KMS-11 (cell line): ENCODE measurements at regions not wholly inside any gene's neighbourhood (a gene's known extent, or its start where the extent isn't known, plus 50 kb on each side); places are given as distances from the start of the nearest gene placed in this dataset.

Experiments
- H2AFZ ChIP-seq: fragments of 200-600 bp; sonication (generic); 2 replicates; pipeline ENCODE4 v1.6.1; 2016; ENCODE audit warnings: antibody characterized with exemption, mixed run types, low read depth
- H3K27ac ChIP-seq: fragments of 200-600 bp; sonication (generic); 2 replicates; pipeline ENCODE4 v1.6.1; 2016; ENCODE audit warnings: mild to moderate bottlenecking, mixed run types
- H3K27me3 ChIP-seq: fragments of 200-600 bp; sonication (generic); 2 replicates; pipeline ENCODE4 v1.6.1; 2017; ENCODE audit warnings: mild to moderate bottlenecking, low read depth, mixed run types, moderate library complexity; ENCODE audit not compliant: insufficient read depth
- H3K36me3 ChIP-seq: fragments of 200-600 bp; sonication (generic); 2 replicates; pipeline ENCODE4 v1.6.1; 2017; ENCODE audit warnings: mild to moderate bottlenecking, mixed run types; ENCODE audit not compliant: insufficient read depth
- H3K4me1 ChIP-seq: fragments of 200-600 bp; sonication (generic); 2 replicates; pipeline ENCODE4 v1.6.1; 2016; ENCODE audit warnings: mild to moderate bottlenecking, low read depth, mixed run types; ENCODE audit not compliant: poor library complexity, severe bottlenecking
- H3K4me2 ChIP-seq: fragments of 200-600 bp; sonication (generic); 2 replicates; pipeline ENCODE4 v1.7.0; 2016; ENCODE audit warnings: mild to moderate bottlenecking, mixed run types
- H3K4me3 ChIP-seq: fragments of 200-600 bp; sonication (generic); IDR thresholded peaks from 2 replicates; pipeline ENCODE4 v1.6.1; 2017; ENCODE audit warnings: low read depth, low read length, mixed read lengths; ENCODE audit not compliant: insufficient read depth
- H3K79me2 ChIP-seq: fragments of 200-600 bp; sonication (generic); 2 replicates; pipeline ENCODE4 v1.6.1; 2016; ENCODE audit warnings: low read depth, mixed run types; ENCODE audit not compliant: insufficient read depth
- H3K9ac ChIP-seq: fragments of 200-600 bp; sonication (generic); 2 replicates; pipeline ENCODE4 v1.6.1; 2016; ENCODE audit warnings: mild to moderate bottlenecking, mixed run types
- H4K20me1 ChIP-seq: fragments of 200-600 bp; sonication (generic); 2 replicates; pipeline ENCODE4 v1.6.1; 2016; ENCODE audit warnings: mild to moderate bottlenecking, mixed run types; ENCODE audit not compliant: insufficient read depth
- CTCF ChIP-seq: fragments of 200-600 bp; sonication (generic); conservative IDR thresholded peaks from 2 replicates; pipeline ENCODE4 v1.6.1; 2017; ENCODE audit warnings: low read depth, mild to moderate bottlenecking, antibody characterized with exemption, low read length, moderate library complexity, mixed read lengths

GRCh38 chr1:81702903-81703302 lies 97.8 kb upstream of the ADGRL2 start:
- H2AFZ ChIP-seq, result no peak overlapping the region
- no peak for TF ChIP-seq CTCF
- H4K20me1 ChIP-seq, result no peaks in the 10 kb centered on the region
- no peaks in the 10 kb centered on the region for H3K36me3 ChIP-seq
- H3K4me1 ChIP-seq, result no peaks in the 10 kb centered on the region
- H3K4me2 ChIP-seq, result no peak overlapping the region
- no peak overlapping the region for H3K27ac ChIP-seq
- H3K9ac ChIP-seq, result no peak overlapping the region
- H3K27me3 ChIP-seq, result no peaks in the 10 kb centered on the region
- no peak overlapping the region for H3K4me3 ChIP-seq
- H3K79me2 ChIP-seq, result no peaks in the 10 kb centered on the region

- H3K4me2 ChIP-seq, result no peak overlapping the region
- TF ChIP-seq CTCF, result no peak
- no peaks in the 10 kb centered on the region for H3K36me3 ChIP-seq
- H3K4me3 ChIP-seq, result no peak overlapping the region
- no peaks in the 10 kb centered on the region for H3K4me1 ChIP-seq
- no peak overlapping the region for H3K9ac ChIP-seq
- no peak overlapping the region for H2AFZ ChIP-seq
- no peaks in the 10 kb centered on the region for H3K27me3 ChIP-seq
- no peak overlapping the region for H3K27ac ChIP-seq
- no peaks in the 10 kb centered on the region for H4K20me1 ChIP-seq
- no peaks in the 10 kb centered on the region for H3K79me2 ChIP-seq
These were observed 98.5 kb upstream of the ADGRL2 start for GRCh38 chr1:81702079-81702715.

GRCh38 chr1:81700728-81701470 lies 99.8 kb upstream of the ADGRL2 start:
- Histone ChIP-seq H3K27me3 (no peaks in the 10 kb centered on the region), H3K4me2 (no peak overlapping the region), H2AFZ (no peak overlapping the region), H4K20me1 (no peaks in the 10 kb centered on the region), H3K27ac (no peak overlapping the region), H3K79me2 (no peaks in the 10 kb centered on the region), H3K36me3 (no peaks in the 10 kb centered on the region), H3K9ac (no peak overlapping the region), H3K4me1 (no peaks in the 10 kb centered on the region), H3K4me3 (no peak overlapping the region)
- no peak for TF ChIP-seq CTCF

- Histone ChIP-seq H3K27ac (no peak overlapping the region), H4K20me1 (no peaks in the 10 kb centered on the region), H3K36me3 (no peaks in the 10 kb centered on the region), H3K4me1 (no peaks in the 10 kb centered on the region), H3K4me2 (no peak overlapping the region), H3K79me2 (no peaks in the 10 kb centered on the region), H3K9ac (no peak overlapping the region), H3K4me3 (no peak overlapping the region), H2AFZ (no peak overlapping the region), H3K27me3 (no peaks in the 10 kb centered on the region)
- TF ChIP-seq CTCF, result no peak
These were observed 101.5 kb upstream of the ADGRL2 start for GRCh38 chr1:81699234-81699633.
